ENCODE measurements at regions not wholly inside any gene's neighbourhood (a gene's known extent, or its start where the extent isn't known, plus 50 kb on each side); places are given as distances from the start of the nearest gene placed in this dataset.

DNA sequence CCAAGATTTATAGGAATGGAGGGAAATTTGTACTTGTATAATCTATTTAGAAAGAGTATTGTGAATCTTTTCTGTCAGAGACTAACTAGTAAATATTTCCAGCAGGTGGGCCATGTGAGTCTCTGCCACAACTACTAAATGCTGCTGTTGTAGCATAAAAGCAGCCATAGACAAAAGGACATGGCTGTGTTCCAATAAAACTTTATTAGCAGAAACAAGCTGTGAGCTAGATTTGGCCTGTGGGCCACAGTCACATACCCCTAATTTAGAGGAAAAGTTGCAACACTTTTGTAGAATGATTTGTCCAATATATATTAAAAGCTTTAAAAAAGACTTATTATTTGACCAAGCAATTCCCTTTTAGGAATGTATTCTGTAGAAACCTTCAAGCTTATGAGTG, 207.2 kb downstream of the LMBRD1 start:
- H2AFZ ChIP-seq (ENCODE audit: insufficient read depth, low read depth, low read length, poor library complexity, severe bottlenecking) = no peak overlapping the region
- H3K27ac ChIP-seq (ENCODE audit: low read length in 2 of 2) = no peak overlapping the region
- H3K9me3 Mint-ChIP-seq (ENCODE audit: insufficient read depth) = no peaks in the 10 kb centered on the region
- H3K36me3 ChIP-seq (replicated peaks in 1 of 2; ENCODE audit: control extremely low read depth in 1 of 2, control insufficient read depth in 1 of 2, extremely low read depth in 1 of 2, insufficient read depth in 2 of 2, low read length in 1 of 2) = no peaks in the 10 kb centered on the region
- H3K9me3 ChIP-seq (ENCODE audit: control extremely low read depth in 1 of 3, control insufficient read depth in 2 of 3, insufficient read depth in 1 of 3, low read length in 2 of 3) = no peaks in the 10 kb centered on the region
- H3K27me3 ChIP-seq (replicated peaks in 1 of 4; ENCODE audit: control extremely low read depth in 1 of 4, control insufficient read depth in 3 of 4, insufficient read depth in 4 of 4, low read length in 3 of 4) = no peaks in the 10 kb centered on the region
- TF ChIP-seq EZH2 (IDR thresholded peaks at IDR 0.05; ENCODE audit: borderline replicate concordance, insufficient read depth, low read depth, low read length, poor library complexity, severe bottlenecking) = no peak
- TF ChIP-seq, protein P1, sequence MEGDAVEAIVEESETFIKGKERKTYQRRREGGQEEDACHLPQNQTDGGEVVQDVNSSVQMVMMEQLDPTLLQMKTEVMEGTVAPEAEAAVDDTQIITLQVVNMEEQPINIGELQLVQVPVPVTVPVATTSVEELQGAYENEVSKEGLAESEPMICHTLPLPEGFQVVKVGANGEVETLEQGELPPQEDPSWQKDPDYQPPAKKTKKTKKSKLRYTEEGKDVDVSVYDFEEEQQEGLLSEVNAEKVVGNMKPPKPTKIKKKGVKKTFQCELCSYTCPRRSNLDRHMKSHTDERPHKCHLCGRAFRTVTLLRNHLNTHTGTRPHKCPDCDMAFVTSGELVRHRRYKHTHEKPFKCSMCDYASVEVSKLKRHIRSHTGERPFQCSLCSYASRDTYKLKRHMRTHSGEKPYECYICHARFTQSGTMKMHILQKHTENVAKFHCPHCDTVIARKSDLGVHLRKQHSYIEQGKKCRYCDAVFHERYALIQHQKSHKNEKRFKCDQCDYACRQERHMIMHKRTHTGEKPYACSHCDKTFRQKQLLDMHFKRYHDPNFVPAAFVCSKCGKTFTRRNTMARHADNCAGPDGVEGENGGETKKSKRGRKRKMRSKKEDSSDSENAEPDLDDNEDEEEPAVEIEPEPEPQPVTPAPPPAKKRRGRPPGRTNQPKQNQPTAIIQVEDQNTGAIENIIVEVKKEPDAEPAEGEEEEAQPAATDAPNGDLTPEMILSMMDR (IDR thresholded peaks at IDR 0.05) = no peak
- no peak overlapping the region for H3K4me3 Mint-ChIP-seq
- no peak overlapping the region for H3K9ac ChIP-seq (ENCODE audit: low read length)
- H3K4me1 ChIP-seq (ENCODE audit: control insufficient read depth in 2 of 2, insufficient read depth in 2 of 2, low read length in 2 of 2) = peaks cover 4 to 6% of the 10 kb centered on the region in 2 donors
- POLR2A ChIA-PET = no interaction called here
- H3K4me2 ChIP-seq (replicated peaks; ENCODE audit: low read depth, low read length, poor library complexity, severe bottlenecking) = no peak overlapping the region
- ATAC-seq (ENCODE audit: low read depth) = no peak
- H4K20me1 ChIP-seq (ENCODE audit: control insufficient read depth, insufficient read depth, low read length, poor library complexity, severe bottlenecking) = no peaks in the 10 kb centered on the region
- DNase-seq = no peak
- H3K4me1 Mint-ChIP-seq = peaks cover 9% of the 10 kb centered on the region
- no peaks in the 10 kb centered on the region for H3K27me3 Mint-ChIP-seq
- intact Hi-C loops (cut with micrococcal nuclease) = no loop called here
- CTCF ChIA-PET = no interaction called here
- no peak overlapping the region for H3K27ac Mint-ChIP-seq
- no peaks in the 10 kb centered on the region for H3K79me2 ChIP-seq (ENCODE audit: control insufficient read depth, insufficient read depth, low read length)
- no peak overlapping the region for H3K4me3 ChIP-seq (ENCODE audit: control extremely low read depth in 1 of 5, extremely low read depth in 1 of 5, insufficient read depth in 1 of 5, low read depth in 2 of 5, low read length in 4 of 5)

DNA sequence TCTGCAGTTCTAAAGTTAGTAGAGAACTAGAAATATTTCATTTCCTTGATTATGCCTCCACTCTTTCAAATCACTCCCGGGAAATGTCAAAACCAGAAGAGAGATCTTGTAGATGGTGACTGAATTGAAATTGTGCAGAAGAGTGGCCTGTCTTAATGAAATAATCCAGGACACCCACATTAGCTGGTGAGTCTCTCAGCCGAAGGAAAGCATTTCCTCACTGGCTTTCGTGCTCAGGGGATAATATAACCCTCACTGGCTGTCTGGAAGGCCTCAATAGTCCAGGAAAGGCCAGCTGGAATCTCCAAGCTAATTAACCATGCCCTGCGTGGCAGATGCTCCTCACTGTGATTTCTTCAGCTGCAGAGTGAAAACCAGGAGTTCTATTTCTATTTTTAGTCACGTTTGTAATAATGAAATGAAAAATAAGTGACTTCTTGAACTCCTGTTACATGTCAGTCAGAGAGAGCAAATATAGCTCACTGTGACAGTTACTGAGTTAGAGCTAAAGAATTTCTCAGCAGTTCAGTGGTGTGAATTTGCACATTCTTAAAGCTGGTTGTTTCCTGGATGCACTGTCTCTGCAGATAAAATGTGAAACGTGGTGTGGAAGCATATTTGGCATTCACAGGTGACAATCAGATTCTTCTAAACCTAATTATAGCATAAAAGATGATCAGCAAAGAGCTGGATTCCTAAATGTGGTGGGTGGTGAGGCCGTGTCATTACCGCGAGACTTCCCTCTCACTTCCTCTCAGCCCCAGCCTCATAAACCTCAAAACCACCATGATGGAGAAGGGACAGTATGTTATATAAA, 211.7 kb downstream of the LMBRD1 start:
- DNase-seq (no peak), ATAC-seq (ENCODE audit: low read depth) (no peak)
- no peaks in the 10 kb centered on the region for H3K36me3 ChIP-seq (replicated peaks in 1 of 2; ENCODE audit: control extremely low read depth in 1 of 2, control insufficient read depth in 1 of 2, extremely low read depth in 1 of 2, insufficient read depth in 2 of 2, low read length in 1 of 2)
- peak overlapping the region; percentile 5 for H2AFZ ChIP-seq (ENCODE audit: insufficient read depth, low read depth, low read length, poor library complexity, severe bottlenecking)
- no peak overlapping the region for H3K4me2 ChIP-seq (replicated peaks; ENCODE audit: low read depth, low read length, poor library complexity, severe bottlenecking)
- no peak overlapping the region for H3K9ac ChIP-seq (ENCODE audit: low read length)
- H3K27ac ChIP-seq (ENCODE audit: low read length in 2 of 2) = no peak overlapping the region
- H3K27me3 ChIP-seq (replicated peaks in 1 of 4; ENCODE audit: control extremely low read depth in 1 of 4, control insufficient read depth in 3 of 4, insufficient read depth in 4 of 4, low read length in 3 of 4) = no peaks in the 10 kb centered on the region
- CTCF ChIA-PET = no interaction called here
- peaks cover 11% of the 10 kb centered on the region for H3K4me1 Mint-ChIP-seq
- H4K20me1 ChIP-seq (ENCODE audit: control insufficient read depth, insufficient read depth, low read length, poor library complexity, severe bottlenecking) = no peaks in the 10 kb centered on the region
- no peaks in the 10 kb centered on the region for H3K79me2 ChIP-seq (ENCODE audit: control insufficient read depth, insufficient read depth, low read length)
- no peaks in the 10 kb centered on the region for H3K9me3 Mint-ChIP-seq (ENCODE audit: insufficient read depth)
- intact Hi-C loops (cut with micrococcal nuclease) = no loop called here
- POLR2A ChIA-PET = no interaction called here
- H3K4me1 ChIP-seq (ENCODE audit: control insufficient read depth in 2 of 2, insufficient read depth in 2 of 2, low read length in 2 of 2) = peaks cover 4 to 6% of the 10 kb centered on the region in 2 donors
- TF ChIP-seq, protein P1 (IDR thresholded peaks at IDR 0.05) = no peak
- no peak for TF ChIP-seq EZH2 (IDR thresholded peaks at IDR 0.05; ENCODE audit: borderline replicate concordance, insufficient read depth, low read depth, low read length, poor library complexity, severe bottlenecking)
- H3K9me3 ChIP-seq (ENCODE audit: control extremely low read depth in 1 of 3, control insufficient read depth in 2 of 3, insufficient read depth in 1 of 3, low read length in 2 of 3) = no peaks in the 10 kb centered on the region
- H3K4me3 Mint-ChIP-seq = no peak overlapping the region
- H3K4me3 ChIP-seq (ENCODE audit: control extremely low read depth in 1 of 5, extremely low read depth in 1 of 5, insufficient read depth in 1 of 5, low read depth in 2 of 5, low read length in 4 of 5) = no peak overlapping the region
- H3K27ac Mint-ChIP-seq = no peak overlapping the region
- H3K27me3 Mint-ChIP-seq = peaks cover 4% of the 10 kb centered on the region
- WGBS (ENCODE audit: insufficient coverage) = 17% methylated on average over 3 of the region's 9 CpGs

Data from B cell (primary cell).